Lower lobe of right lung (tissue), 2 donors: ENCODE measurements at regions not wholly inside any gene's neighbourhood (a gene's known extent, or its start where the extent isn't known, plus 50 kb on each side); places are given as distances from the start of the nearest gene placed in this dataset.
A peak's percentile ranks its signal among the peaks of the same experiment; 100 is the strongest.

Experiments
- ATAC-seq, 2 donors: fragments of 200-7000 bp; cut with Tn5 transposase; one replicate each; pipeline ENCODE4 v1.9.1; 2020 to 2022; ENCODE audit warnings: mild to moderate bottlenecking in 2 of 2, moderate library complexity in 2 of 2
- DNase-seq: peaks from one replicate; pipeline ENCODE4 v3.0.0-alpha.2; 2020
- H3K27ac ChIP-seq: fragments of 200-600 bp; one replicate; pipeline ENCODE4 v1.8.0; 2022
- H3K27me3 ChIP-seq: fragments of 200-600 bp; one replicate; pipeline ENCODE4 v1.8.0; 2022; ENCODE audit warnings: low read depth
- H3K36me3 ChIP-seq: fragments of 200-600 bp; one replicate; pipeline ENCODE4 v1.8.0; 2022; ENCODE audit warnings: mild to moderate bottlenecking
- H3K4me1 ChIP-seq: fragments of 200-600 bp; one replicate; pipeline ENCODE4 v1.8.0; 2022
- H3K4me3 ChIP-seq: fragments of 200-600 bp; one replicate; pipeline ENCODE4 v1.8.0; 2022; ENCODE audit warnings: mild to moderate bottlenecking
- H3K9me3 ChIP-seq: fragments of 200-600 bp; one replicate; pipeline ENCODE4 v1.8.0; 2022
- intact Hi-C: fragments of 100-400 bp; cut with DNase I; formaldehyde crosslinking; loops from one replicate; pipeline ENCODE4 v1.11.0; 2022
- TF ChIP-seq, protein P1 (sequence below): fragments of 200-600 bp; IDR thresholded peaks from one replicate; pipeline ENCODE4 v1.8.0; 2022; ENCODE audit warnings: antibody characterized with exemption, mild to moderate bottlenecking
- donor health status: DM: no; HTN: yes; CAD: no; lungs with severe emphysema.

DNA sequence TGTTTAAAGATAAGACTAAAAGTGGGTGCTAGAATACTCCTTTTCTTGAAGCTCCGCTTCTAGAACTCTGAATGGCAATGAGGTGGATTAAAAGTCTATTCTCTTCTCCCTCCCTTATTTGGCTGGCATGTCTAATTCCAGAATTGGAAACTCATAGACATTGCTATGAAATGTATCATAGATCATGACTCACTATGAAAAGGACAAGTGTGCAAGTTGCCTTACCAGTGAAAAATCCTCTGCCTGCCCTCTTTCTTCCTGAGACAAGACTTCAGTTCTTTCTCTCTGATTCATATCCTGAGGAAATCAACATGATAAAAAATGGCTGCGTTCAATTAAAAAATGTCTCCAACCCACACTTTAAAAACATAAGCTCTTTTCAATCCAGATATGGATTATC is 73.2 kb upstream of the BLID start:
- peak in 1 of 2 donors; percentile 53 for ATAC-seq
- DNase-seq: no peak
- intact Hi-C loops: no loop called here
- Histone ChIP-seq H3K4me3 (no peak overlapping the region), H3K4me1 (no peaks in the 10 kb centered on the region), H3K36me3 (no peaks in the 10 kb centered on the region), H3K9me3 (peaks cover 8% of the 10 kb centered on the region), H3K27ac (no peak overlapping the region), H3K27me3 (no peaks in the 10 kb centered on the region)
- TF ChIP-seq, protein P1, sequence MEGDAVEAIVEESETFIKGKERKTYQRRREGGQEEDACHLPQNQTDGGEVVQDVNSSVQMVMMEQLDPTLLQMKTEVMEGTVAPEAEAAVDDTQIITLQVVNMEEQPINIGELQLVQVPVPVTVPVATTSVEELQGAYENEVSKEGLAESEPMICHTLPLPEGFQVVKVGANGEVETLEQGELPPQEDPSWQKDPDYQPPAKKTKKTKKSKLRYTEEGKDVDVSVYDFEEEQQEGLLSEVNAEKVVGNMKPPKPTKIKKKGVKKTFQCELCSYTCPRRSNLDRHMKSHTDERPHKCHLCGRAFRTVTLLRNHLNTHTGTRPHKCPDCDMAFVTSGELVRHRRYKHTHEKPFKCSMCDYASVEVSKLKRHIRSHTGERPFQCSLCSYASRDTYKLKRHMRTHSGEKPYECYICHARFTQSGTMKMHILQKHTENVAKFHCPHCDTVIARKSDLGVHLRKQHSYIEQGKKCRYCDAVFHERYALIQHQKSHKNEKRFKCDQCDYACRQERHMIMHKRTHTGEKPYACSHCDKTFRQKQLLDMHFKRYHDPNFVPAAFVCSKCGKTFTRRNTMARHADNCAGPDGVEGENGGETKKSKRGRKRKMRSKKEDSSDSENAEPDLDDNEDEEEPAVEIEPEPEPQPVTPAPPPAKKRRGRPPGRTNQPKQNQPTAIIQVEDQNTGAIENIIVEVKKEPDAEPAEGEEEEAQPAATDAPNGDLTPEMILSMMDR: no peak

DNA sequence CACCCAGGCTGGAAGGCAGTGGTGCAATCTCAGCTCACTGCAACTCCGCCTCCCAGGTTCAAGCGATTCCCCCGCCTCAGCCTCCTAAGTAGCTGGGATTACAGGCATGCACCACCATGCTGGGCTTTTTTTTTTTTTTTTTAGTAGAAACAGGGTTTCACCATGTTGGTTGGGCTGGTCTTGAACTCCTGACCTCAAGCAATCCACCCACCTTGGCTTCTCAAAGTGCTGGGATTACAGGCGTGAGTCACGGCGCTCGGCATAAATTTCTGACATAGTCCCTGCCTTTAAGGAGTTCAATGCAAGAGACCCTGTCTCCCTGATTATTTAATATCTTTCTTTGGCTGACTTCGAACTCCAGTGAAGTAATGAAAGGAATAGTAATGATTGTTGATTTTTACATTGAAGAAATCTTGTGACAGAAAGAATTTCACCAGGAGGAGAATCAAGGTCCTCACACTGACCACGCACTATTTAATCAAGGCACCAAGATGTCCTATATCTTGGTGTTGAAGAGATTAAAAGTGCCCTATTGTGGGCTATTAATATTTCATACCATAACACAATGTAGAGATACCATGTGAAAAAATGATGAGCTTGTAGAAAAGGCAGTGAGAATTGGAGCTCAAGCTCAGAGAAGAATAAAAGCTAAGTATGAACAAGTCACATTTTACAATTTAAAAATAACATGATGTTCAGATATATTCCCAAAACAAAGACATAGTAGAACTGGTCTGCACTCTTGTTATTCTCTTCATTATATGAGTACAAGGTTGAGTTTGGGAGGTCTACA is 71.6 kb upstream of the BLID start:
- no peak for ATAC-seq

DNA sequence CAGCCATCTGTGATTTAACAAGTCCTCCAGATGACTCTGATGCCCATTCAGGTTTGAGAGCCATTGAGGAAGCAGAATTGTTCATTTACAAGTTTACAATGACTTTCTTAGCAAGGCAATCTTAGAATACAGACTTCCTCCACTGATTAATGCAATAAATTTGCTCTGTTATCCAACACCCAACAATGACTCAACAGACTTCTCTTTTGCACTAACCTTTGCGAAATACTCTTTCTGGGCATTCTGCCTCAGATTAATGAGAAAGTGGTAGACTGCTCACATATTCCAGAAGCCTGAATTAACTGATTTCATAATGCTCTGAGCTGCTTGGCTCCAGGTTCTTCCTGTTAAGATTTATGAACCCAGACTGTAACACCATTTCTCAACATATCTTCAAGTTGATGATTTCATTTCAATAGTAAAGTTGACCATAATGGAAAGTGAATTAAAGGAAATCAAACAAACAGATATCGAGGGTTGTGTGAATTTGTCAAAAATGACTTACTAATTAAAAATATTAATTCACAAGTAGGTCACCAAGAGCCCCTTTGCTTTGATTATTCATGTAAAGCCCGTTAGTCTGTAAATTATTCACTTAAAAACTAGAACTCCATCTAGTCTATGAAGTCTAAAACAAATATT is 70.5 kb upstream of the BLID start:
- H3K27ac ChIP-seq: no peak overlapping the region
- peaks cover 4% of the 10 kb centered on the region for H3K4me1 ChIP-seq
- TF ChIP-seq, protein P1: no peak
- DNase-seq: no peak
- H3K27me3 ChIP-seq: no peaks in the 10 kb centered on the region
- H3K9me3 ChIP-seq: peaks cover 8% of the 10 kb centered on the region
- no peak overlapping the region for H3K4me3 ChIP-seq
- no peaks in the 10 kb centered on the region for H3K36me3 ChIP-seq
- ATAC-seq: peak; percentile 52 to 58
- intact Hi-C loops: no loop called here

More for the DNA sequence above, 71.6 kb upstream of the BLID start:
- no peaks in the 10 kb centered on the region for H3K36me3 ChIP-seq
- H3K27ac ChIP-seq: no peak overlapping the region
- peaks cover 8% of the 10 kb centered on the region for H3K9me3 ChIP-seq
- no peaks in the 10 kb centered on the region for H3K27me3 ChIP-seq
- TF ChIP-seq, protein P1: no peak
- no peaks in the 10 kb centered on the region for H3K4me1 ChIP-seq
- H3K4me3 ChIP-seq: no peak overlapping the region
- no peak for DNase-seq
- intact Hi-C loops: no loop called here

DNA sequence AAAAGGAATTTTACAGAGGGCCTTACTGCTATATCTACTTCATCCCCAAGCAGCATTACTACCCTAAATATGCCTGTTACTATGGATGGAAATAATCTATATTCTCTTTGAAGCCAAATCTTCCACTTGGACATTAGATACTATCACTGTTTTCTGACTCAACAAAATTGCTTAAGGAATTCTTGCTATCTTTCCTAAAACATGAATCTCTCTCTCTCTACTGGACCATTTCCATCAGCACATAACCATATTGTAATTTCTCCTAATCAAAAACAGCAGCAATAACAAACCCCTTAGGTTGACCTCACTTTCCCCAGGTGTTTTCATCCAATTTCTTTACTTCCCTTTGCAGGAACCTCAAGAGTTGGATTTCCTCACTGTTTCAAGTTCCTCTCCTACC is 67.9 kb upstream of the BLID start:
- TF ChIP-seq, protein P1: no peak
- Histone ChIP-seq H3K36me3 (no peaks in the 10 kb centered on the region), H3K27ac (no peak overlapping the region), H3K27me3 (no peaks in the 10 kb centered on the region), H3K4me3 (no peak overlapping the region), H3K9me3 (peaks cover 8% of the 10 kb centered on the region), H3K4me1 (peaks cover 4% of the 10 kb centered on the region)
- intact Hi-C loops: no loop called here
- ATAC-seq (no peak), DNase-seq (no peak)

DNA sequence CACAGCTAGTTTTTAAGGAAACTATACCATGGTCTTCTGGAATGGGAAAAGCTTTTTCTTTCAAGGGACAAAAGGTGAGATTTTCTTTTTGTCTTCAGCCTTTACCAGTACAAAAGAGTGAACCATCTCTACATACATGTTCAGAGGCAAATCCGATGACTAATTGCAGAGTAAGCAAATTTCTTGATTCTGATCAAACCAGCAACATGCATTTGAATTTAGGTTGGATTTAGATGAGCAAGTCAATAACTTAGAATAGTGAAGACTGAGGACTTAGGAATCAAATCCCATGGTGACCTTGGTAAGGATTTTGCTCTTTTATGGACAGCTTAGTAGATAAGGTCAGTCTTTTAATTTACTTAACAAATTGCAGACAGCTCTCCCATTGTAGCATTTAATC is 65.9 kb upstream of the BLID start:
- Histone ChIP-seq H3K4me3 (no peak overlapping the region), H3K27ac (no peak overlapping the region), H3K4me1 (peaks cover 4% of the 10 kb centered on the region), H3K36me3 (no peaks in the 10 kb centered on the region), H3K27me3 (no peaks in the 10 kb centered on the region), H3K9me3 (peaks cover 8% of the 10 kb centered on the region)
- ATAC-seq: no peak
- TF ChIP-seq, protein P1: no peak
- DNase-seq: no peak
- intact Hi-C loops: no loop called here
